H1 (cell line): ENCODE measurements at regions not wholly inside any gene's neighbourhood (a gene's known extent, or its start where the extent isn't known, plus 50 kb on each side); places are given as distances from the start of the nearest gene placed in this dataset.

Experiments used
- BCL11A ChIP-seq, 2 experiments: IDR thresholded peaks; one replicate each; pipeline ENCODE4 v1.6.1; 2011; ENCODE audit warnings: low read depth in 2 of 2, low read length in 2 of 2, mild to moderate bottlenecking in 2 of 2
- CHD2 ChIP-seq: IDR thresholded peaks from 2 replicates; pipeline ENCODE4 v1.6.1; 2012; ENCODE audit warnings: low read length, improper control_type of control experiment
- CTCF ChIP-seq, 3 experiments: IDR thresholded peaks; 1 replicate in 2 of 3; 2 replicates in 1 of 3; pipeline versions ENCODE4 v1.5.1 to v1.6.1; 2011; ENCODE audit warnings: low read length in 3 of 3, mild to moderate bottlenecking in 3 of 3, inconsistent platforms in 2 of 3, low read depth in 1 of 3, moderate library complexity in 1 of 3; ENCODE audit not compliant: insufficient read depth in 1 of 3; ENCODE audit errors: control extremely low read depth in 1 of 3
- EP300 ChIP-seq, 2 experiments: IDR thresholded peaks; 1 replicate in 1 of 2; 2 replicates in 1 of 2; pipeline ENCODE4 v1.6.1; 2011 to 2012; ENCODE audit warnings: low read depth in 2 of 2, low read length in 2 of 2, mild to moderate bottlenecking in 2 of 2, borderline replicate concordance in 1 of 2, inconsistent platforms in 1 of 2, moderate library complexity in 1 of 2
- POLR2A ChIP-seq, 2 experiments: IDR thresholded peaks; 1 replicate in 1 of 2; 2 replicates in 1 of 2; pipeline ENCODE4 v1.6.1; 2011; ENCODE audit warnings: low read depth in 2 of 2, low read length in 2 of 2, mild to moderate bottlenecking in 2 of 2; ENCODE audit errors: control extremely low read depth in 1 of 2
- RFX5 ChIP-seq: IDR thresholded peaks from 2 replicates; pipeline ENCODE4 v1.6.1; 2011; ENCODE audit warnings: low read depth, low read length, improper control_type of control experiment, borderline replicate concordance
- YY1 ChIP-seq: IDR thresholded peaks from 2 replicates; pipeline ENCODE4 v1.6.1; 2011; ENCODE audit warnings: low read depth, mild to moderate bottlenecking, low read length
- TF ChIP-seq, protein P1 (sequence below): IDR thresholded peaks from 2 replicates; pipeline ENCODE4 v1.6.1; 2012; ENCODE audit warnings: inconsistent platforms

GRCh38 chr16:22427556-22427955 is 53.1 kb upstream of the CDR2 start:
- TF ChIP-seq POLR2A (IDR thresholded peaks at IDR 0.05; ENCODE audit: control extremely low read depth in 1 of 2, low read depth in 2 of 2, low read length in 2 of 2) (no peak), CHD2 (no peak), RFX5 (no peak), EP300 (IDR thresholded peaks at IDR 0.05; ENCODE audit: borderline replicate concordance in 1 of 2, low read depth in 2 of 2, low read length in 2 of 2) (no peak), BCL11A (IDR thresholded peaks at IDR 0.05; ENCODE audit: low read depth in 2 of 2, low read length in 2 of 2) (no peak), YY1 (no peak), CTCF (IDR thresholded peaks at IDR 0.05; ENCODE audit: control extremely low read depth in 1 of 3, insufficient read depth in 1 of 3, low read depth in 1 of 3, low read length in 3 of 3) (no peak)
- TF ChIP-seq, protein P1, sequence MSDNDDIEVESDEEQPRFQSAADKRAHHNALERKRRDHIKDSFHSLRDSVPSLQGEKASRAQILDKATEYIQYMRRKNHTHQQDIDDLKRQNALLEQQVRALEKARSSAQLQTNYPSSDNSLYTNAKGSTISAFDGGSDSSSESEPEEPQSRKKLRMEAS = no peak
